CD4-positive, alpha-beta T cell (primary cell): ENCODE measurements at regions not wholly inside any gene's neighbourhood (a gene's known extent, or its start where the extent isn't known, plus 50 kb on each side); places are given as distances from the start of the nearest gene placed in this dataset.

ENCODE experiments used
- ATAC-seq: fragments of 200-7000 bp; cut with Tn5 transposase; one replicate; pipeline ENCODE4 v1.10.0; 2022; ENCODE audit warnings: mild to moderate bottlenecking; ENCODE audit not compliant: poor library complexity
- CTCF ChIA-PET: fragments of 350-600 bp; sonication (Branson Sonifier 250); formaldehyde crosslinking; loops from one replicate; lab custom pipeline; 2021; ENCODE audit warnings: antibody characterized with exemption, inconsistent platforms; lab: Charles Lee
- POLR2A ChIA-PET: fragments of 350-600 bp; sonication (Branson Sonifier 250); formaldehyde crosslinking; loops from one replicate; lab custom pipeline; 2021; ENCODE audit warnings: antibody characterized with exemption, inconsistent platforms; lab: Charles Lee
- DNase-seq, 14 experiments: peaks; one replicate each; pipeline ENCODE4 v3.0.0-alpha.2; 2013 to 2020; ENCODE audit warnings: mixed read lengths in 2 of 14
- H3K27ac ChIP-seq, 2 donors: one replicate each; pipeline versions ENCODE4 v1.5.1 to v1.7.0; 2013; ENCODE audit warnings: low read length in 2 of 2, low read depth in 1 of 2, mild to moderate bottlenecking in 1 of 2
- H3K27me3 ChIP-seq, 2 experiments: 1 replicate in 1 of 2; 2 replicates in 1 of 2; pipeline versions ENCODE4 v1.6.1 to v1.7.0; 2013; ENCODE audit warnings: low read length in 2 of 2, control low read depth in 1 of 2, mild to moderate bottlenecking in 1 of 2, moderate library complexity in 1 of 2; ENCODE audit not compliant: insufficient read depth in 2 of 2, control insufficient read depth in 1 of 2
- H3K36me3 ChIP-seq: one replicate; pipeline ENCODE4 v1.6.1; 2013; ENCODE audit warnings: low read length, control low read depth; ENCODE audit not compliant: insufficient read depth
- H3K4me1 ChIP-seq: one replicate; pipeline ENCODE4 v1.6.1; 2013; ENCODE audit warnings: low read length, control low read depth; ENCODE audit not compliant: insufficient read depth
- H3K4me3 ChIP-seq: one replicate; pipeline ENCODE4 v1.5.1; 2013; ENCODE audit warnings: mild to moderate bottlenecking, low read length, moderate library complexity
- H3K9me3 ChIP-seq, 2 experiments: 1 replicate in 1 of 2; 2 replicates in 1 of 2; pipeline versions ENCODE4 v1.6.1 to v1.7.0; 2013; ENCODE audit warnings: low read length in 2 of 2, mild to moderate bottlenecking in 2 of 2, control low read depth in 1 of 2, moderate library complexity in 1 of 2; ENCODE audit not compliant: control insufficient read depth in 1 of 2, insufficient read depth in 1 of 2
- H3K27ac Mint-ChIP-seq: one replicate; pipeline ENCODE4 v1.8.0; 2020; ENCODE audit warnings: mixed read lengths
- H3K27me3 Mint-ChIP-seq: one replicate; pipeline ENCODE4 v1.8.0; 2021; ENCODE audit warnings: mixed read lengths
- H3K36me3 Mint-ChIP-seq: one replicate; pipeline ENCODE4 v1.8.0; 2021; ENCODE audit warnings: low read depth, mixed read lengths
- H3K4me1 Mint-ChIP-seq: one replicate; pipeline ENCODE4 v1.8.0; 2021; ENCODE audit warnings: low read depth, mixed read lengths
- H3K4me3 Mint-ChIP-seq: one replicate; pipeline ENCODE4 v1.8.0; 2020; ENCODE audit warnings: mild to moderate bottlenecking, mixed read lengths
- H3K9me3 Mint-ChIP-seq: one replicate; pipeline ENCODE4 v1.8.0; 2020; ENCODE audit warnings: mixed read lengths
- CTCF ChIP-seq: fragments of 200-600 bp; IDR thresholded peaks from one replicate; pipeline ENCODE4 v1.8.0; 2022; ENCODE audit warnings: antibody characterized with exemption, mild to moderate bottlenecking
- intact Hi-C, 2 experiments: fragments of 100-400 bp; cut with DNase I in 1 of 2; cut with micrococcal nuclease in 1 of 2; formaldehyde crosslinking; loops; one replicate each; pipeline versions ENCODE4 v1.15.1 to v1.9.0; 2023 to 2025; cut with DNase I, micrococcal nuclease

- Histone ChIP-seq H3K4me3 (no peak overlapping the region), H3K9me3 (no peaks in the 10 kb centered on the region), H3K27ac (no peak overlapping the region), H3K36me3 (no peaks in the 10 kb centered on the region), H3K4me1 (no peaks in the 10 kb centered on the region), H3K27me3 (no peaks in the 10 kb centered on the region)
- ATAC-seq: no peak
- ChIA-PET POLR2A (no interaction called here), CTCF (no interaction called here)
- Mint-ChIP-seq H3K27ac (no peak overlapping the region), H3K4me3 (no peak overlapping the region), H3K4me1 (no peaks in the 10 kb centered on the region), H3K36me3 (no peaks in the 10 kb centered on the region), H3K9me3 (no peaks in the 10 kb centered on the region), H3K27me3 (peaks cover 3% of the 10 kb centered on the region)
- no peak for TF ChIP-seq CTCF
- DNase-seq: no peak
- intact Hi-C loops: no loop called here
Measured at GRCh38 chr4:174036111-174036510, 247.4 kb downstream of the FBXO8 start.

- ATAC-seq (no peak), DNase-seq (no peak)
- CTCF ChIA-PET: no interaction called here
- Mint-ChIP-seq H3K4me3 (no peak overlapping the region), H3K27ac (no peak overlapping the region), H3K27me3 (no peaks in the 10 kb centered on the region), H3K9me3 (no peaks in the 10 kb centered on the region), H3K4me1 (no peaks in the 10 kb centered on the region), H3K36me3 (no peaks in the 10 kb centered on the region)
- Histone ChIP-seq H3K4me3 (no peak overlapping the region), H3K36me3 (no peaks in the 10 kb centered on the region), H3K27ac (no peak overlapping the region), H3K9me3 (no peaks in the 10 kb centered on the region), H3K27me3 (no peaks in the 10 kb centered on the region), H3K4me1 (no peaks in the 10 kb centered on the region)
- no peak for TF ChIP-seq CTCF
- intact Hi-C loops: no loop called here
- POLR2A ChIA-PET: no interaction called here
Measured at GRCh38 chr4:174023641-174024040, 259.8 kb downstream of the FBXO8 start.

- no peak for TF ChIP-seq CTCF
- no peaks in the 10 kb centered on the region for H3K36me3 ChIP-seq
- H3K27me3 ChIP-seq: no peaks in the 10 kb centered on the region
- DNase-seq: no peak
- no peaks in the 10 kb centered on the region for H3K36me3 Mint-ChIP-seq
- no peak overlapping the region for H3K4me3 Mint-ChIP-seq
- H3K27ac Mint-ChIP-seq: no peak overlapping the region
- H3K9me3 Mint-ChIP-seq: no peaks in the 10 kb centered on the region
- ATAC-seq: no peak
- H3K4me1 ChIP-seq: no peaks in the 10 kb centered on the region
- no peaks in the 10 kb centered on the region for H3K9me3 ChIP-seq
- H3K27ac ChIP-seq: no peak overlapping the region
- intact Hi-C loops: no loop called here
- POLR2A ChIA-PET: no interaction called here
- CTCF ChIA-PET: no interaction called here
- H3K4me3 ChIP-seq: no peak overlapping the region
- peaks cover 5% of the 10 kb centered on the region for H3K27me3 Mint-ChIP-seq
- no peaks in the 10 kb centered on the region for H3K4me1 Mint-ChIP-seq
Measured at GRCh38 chr4:174018236-174018635, 265.2 kb downstream of the FBXO8 start.
